PC-3 (cell line): ENCODE measurements at regions not wholly inside any gene's neighbourhood (a gene's known extent, or its start where the extent isn't known, plus 50 kb on each side); places are given as distances from the start of the nearest gene placed in this dataset.

Experiments
- ATAC-seq: fragments of 200-7000 bp; cut with Tn5 transposase; 2 replicates; pipeline ENCODE4 v1.9.1; 2020; ENCODE audit warnings: mild to moderate bottlenecking, moderate library complexity
- BruUV-seq: library from RNA; stranded (reverse); fragments of 400-500 nt; replicated peaks from 2 replicates; lab custom pipeline; 2021; lab: Mats Ljungman, UMichigan
- CTCF ChIA-PET: fragments of 300-600 bp; sonication (Branson Sonifier 250); formaldehyde crosslinking; loops from one replicate; lab custom pipeline; 2022; ENCODE audit warnings: antibody characterized with exemption; lab: Charles Lee
- POLR2A ChIA-PET: fragments of 300-600 bp; sonication (Branson Sonifier 250); formaldehyde crosslinking; loops from one replicate; lab custom pipeline; 2022; ENCODE audit warnings: antibody characterized with exemption; ENCODE audit not compliant: unreplicated experiment; lab: Charles Lee
- DNase-seq: peaks from one replicate; pipeline ENCODE4 v3.0.0-alpha.2; 2015
- H2AFZ ChIP-seq: fragments of 300-600 bp; sonication (generic); 2 replicates; pipeline ENCODE4 v1.6.0; 2016; ENCODE audit warnings: antibody characterized with exemption, low read length
- H3F3A ChIP-seq: fragments of 300-600 bp; sonication (generic); one replicate; pipeline ENCODE4 v1.6.0; 2017; ENCODE audit warnings: antibody characterized with exemption, low read length, control low read depth, mild to moderate bottlenecking; ENCODE audit not compliant: unreplicated experiment
- H3K27ac ChIP-seq: fragments of 300-600 bp; sonication (generic); 2 replicates; pipeline ENCODE4 v1.5.1; 2016; ENCODE audit warnings: mild to moderate bottlenecking, low read length
- H3K27me3 ChIP-seq: fragments of 300-600 bp; sonication (generic); 2 replicates; pipeline ENCODE4 v1.6.1; 2016; ENCODE audit warnings: low read length, mixed read lengths
- H3K36me3 ChIP-seq: fragments of 300-600 bp; sonication (generic); 2 replicates; pipeline ENCODE4 v1.6.1; 2016; ENCODE audit warnings: low read depth, mixed run types, low read length, mixed read lengths
- H3K4me1 ChIP-seq: fragments of 300-600 bp; sonication (generic); 2 replicates; pipeline ENCODE4 v1.5.1; 2016; ENCODE audit warnings: low read length; ENCODE audit not compliant: insufficient read depth
- H3K4me2 ChIP-seq: fragments of 300-600 bp; sonication (generic); 2 replicates; pipeline ENCODE4 v1.6.0; 2016; ENCODE audit warnings: low read length
- H3K4me3 ChIP-seq: fragments of 300-600 bp; sonication (generic); 2 replicates; pipeline ENCODE4 v1.5.1; 2016; ENCODE audit warnings: mild to moderate bottlenecking, low read length, mixed read lengths
- H3K79me2 ChIP-seq: fragments of 300-600 bp; sonication (generic); 2 replicates; pipeline ENCODE4 v1.6.1; 2017; ENCODE audit warnings: low read length, mixed read lengths
- H3K9ac ChIP-seq: fragments of 300-600 bp; sonication (generic); 2 replicates; pipeline ENCODE4 v1.6.0; 2016; ENCODE audit warnings: mild to moderate bottlenecking, low read length
- H3K9me2 ChIP-seq: fragments of 300-600 bp; sonication (generic); replicated peaks from 2 replicates; pipeline ENCODE4 v1.6.1; 2016; ENCODE audit warnings: mixed run types, low read length, mixed read lengths
- H3K9me3 ChIP-seq: fragments of 300-600 bp; sonication (generic); 2 replicates; pipeline ENCODE4 v1.6.1; 2016; ENCODE audit warnings: low read length, mixed read lengths
- H4K20me1 ChIP-seq: fragments of 300-600 bp; sonication (generic); 2 replicates; pipeline ENCODE4 v1.6.1; 2016; ENCODE audit warnings: low read length, mixed read lengths
- EZH2 ChIP-seq: fragments of 300-600 bp; sonication (generic); IDR thresholded peaks from one replicate; pipeline ENCODE4 v1.6.1; 2017; ENCODE audit warnings: antibody characterized with exemption, mild to moderate bottlenecking, low read length; ENCODE audit not compliant: unreplicated experiment
- EZH2phosphoT487 ChIP-seq: fragments of 300-600 bp; sonication (generic); IDR thresholded peaks from 2 replicates; pipeline ENCODE4 v1.6.1; 2018; ENCODE audit warnings: mild to moderate bottlenecking, antibody characterized with exemption, low read length, borderline replicate concordance
- intact Hi-C: fragments of 100-400 bp; cut with micrococcal nuclease; formaldehyde crosslinking; loops from 2 replicates; pipeline ENCODE4 v1.9.0; 2023
- TF ChIP-seq, protein P1 (sequence below): fragments of 300-600 bp; sonication (generic); conservative IDR thresholded peaks from 2 replicates; pipeline ENCODE4 v1.5.1; 2017; ENCODE audit warnings: antibody characterized with exemption, low read depth, mild to moderate bottlenecking, low read length

DNA sequence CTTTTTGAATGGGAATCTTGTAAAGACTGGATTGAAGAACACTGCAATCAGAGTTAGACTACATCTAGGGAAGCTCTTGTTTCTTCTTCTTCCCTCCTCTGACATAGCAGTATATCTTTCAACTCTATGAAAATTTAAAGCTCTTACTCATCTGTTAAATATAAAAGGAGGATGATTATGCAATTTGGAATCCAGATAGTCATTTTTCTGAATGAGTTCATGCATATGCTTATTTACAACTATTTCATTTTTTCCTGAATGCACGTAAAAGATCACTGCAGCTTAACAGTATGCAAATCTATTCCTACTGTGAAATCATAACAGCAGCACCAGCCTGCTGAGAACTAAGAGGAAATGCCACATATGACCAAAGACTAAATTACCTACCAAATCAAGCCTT, 133.5 kb upstream of the TMCC3 start:
- TF ChIP-seq EZH2 (no peak), EZH2phosphoT487 (no peak)
- TF ChIP-seq, protein P1, sequence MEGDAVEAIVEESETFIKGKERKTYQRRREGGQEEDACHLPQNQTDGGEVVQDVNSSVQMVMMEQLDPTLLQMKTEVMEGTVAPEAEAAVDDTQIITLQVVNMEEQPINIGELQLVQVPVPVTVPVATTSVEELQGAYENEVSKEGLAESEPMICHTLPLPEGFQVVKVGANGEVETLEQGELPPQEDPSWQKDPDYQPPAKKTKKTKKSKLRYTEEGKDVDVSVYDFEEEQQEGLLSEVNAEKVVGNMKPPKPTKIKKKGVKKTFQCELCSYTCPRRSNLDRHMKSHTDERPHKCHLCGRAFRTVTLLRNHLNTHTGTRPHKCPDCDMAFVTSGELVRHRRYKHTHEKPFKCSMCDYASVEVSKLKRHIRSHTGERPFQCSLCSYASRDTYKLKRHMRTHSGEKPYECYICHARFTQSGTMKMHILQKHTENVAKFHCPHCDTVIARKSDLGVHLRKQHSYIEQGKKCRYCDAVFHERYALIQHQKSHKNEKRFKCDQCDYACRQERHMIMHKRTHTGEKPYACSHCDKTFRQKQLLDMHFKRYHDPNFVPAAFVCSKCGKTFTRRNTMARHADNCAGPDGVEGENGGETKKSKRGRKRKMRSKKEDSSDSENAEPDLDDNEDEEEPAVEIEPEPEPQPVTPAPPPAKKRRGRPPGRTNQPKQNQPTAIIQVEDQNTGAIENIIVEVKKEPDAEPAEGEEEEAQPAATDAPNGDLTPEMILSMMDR = no peak
- Histone ChIP-seq H3K9ac (no peak overlapping the region), H3K27me3 (no peaks in the 10 kb centered on the region), H3K9me3 (no peaks in the 10 kb centered on the region), H3K79me2 (no peaks in the 10 kb centered on the region), H4K20me1 (no peaks in the 10 kb centered on the region), H3K4me3 (no peak overlapping the region), H3K4me1 (peaks cover 13% of the 10 kb centered on the region), H3K36me3 (no peaks in the 10 kb centered on the region), H2AFZ (0 out of 2 replicates have a peak overlapping the region, but pooled peaks have one; percentile 5), H3K9me2 (no peaks in the 10 kb centered on the region), H3K4me2 (peak overlapping the region; percentile 49), H3K27ac (no peak overlapping the region), H3F3A (peaks cover 3% of the 10 kb centered on the region)
- DNase-seq (peak; percentile 60), ATAC-seq (peak; percentile 91)
- POLR2A ChIA-PET = no interaction called here
- intact Hi-C loops = no loop called here
- no TSS peak for BruUV-seq
- CTCF ChIA-PET = interaction anchor here (0.6 kb wide), 1 partner anchor 114 kb away, joined by 4 read pairs; no protein-coding TSS in a partner anchor

DNA sequence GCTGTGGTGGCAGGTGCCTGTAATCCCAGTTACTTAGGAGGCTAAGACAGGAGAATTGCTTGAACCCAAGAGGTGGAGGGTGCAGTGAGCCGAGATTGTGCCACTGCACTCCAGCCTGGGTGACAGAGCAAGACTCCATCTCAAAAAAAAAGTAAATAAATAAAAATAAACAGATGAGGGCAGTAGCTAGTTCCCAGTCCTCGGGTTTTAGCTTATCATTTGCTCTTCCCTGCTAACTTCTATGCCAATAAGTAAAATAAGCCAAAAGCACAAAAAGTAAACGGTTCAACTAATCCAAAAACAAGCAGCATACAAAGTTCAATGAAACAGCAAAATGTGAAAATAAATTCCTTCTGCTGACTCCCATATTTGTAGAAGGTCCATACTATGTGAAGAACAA, 133.0 kb upstream of the TMCC3 start:
- Histone ChIP-seq H4K20me1 (no peaks in the 10 kb centered on the region), H3F3A (peaks cover 3% of the 10 kb centered on the region), H3K4me1 (peaks cover 13% of the 10 kb centered on the region), H3K36me3 (no peaks in the 10 kb centered on the region), H3K4me2 (peak overlapping the region; percentile 49), H3K9me3 (no peaks in the 10 kb centered on the region), H3K27me3 (no peaks in the 10 kb centered on the region), H3K79me2 (no peaks in the 10 kb centered on the region), H3K9me2 (no peaks in the 10 kb centered on the region), H3K9ac (no peak overlapping the region), H3K4me3 (no peak overlapping the region), H2AFZ (0 out of 2 replicates have a peak overlapping the region, but pooled peaks have one; percentile 5), H3K27ac (no peak overlapping the region)
- ATAC-seq (0 out of 2 replicates have a peak, but pooled peaks have one; percentile 13), DNase-seq (peak; percentile 4)
- BruUV-seq = no TSS peak
- intact Hi-C loops = no loop called here
- TF ChIP-seq, protein P1 = no peak
- TF ChIP-seq EZH2phosphoT487 (no peak), EZH2 (no peak)
- POLR2A ChIA-PET = no interaction called here
- CTCF ChIA-PET = interaction anchor here (0.6 kb wide), 1 partner anchor 115 kb away, joined by 4 read pairs; no protein-coding TSS in a partner anchor

DNA sequence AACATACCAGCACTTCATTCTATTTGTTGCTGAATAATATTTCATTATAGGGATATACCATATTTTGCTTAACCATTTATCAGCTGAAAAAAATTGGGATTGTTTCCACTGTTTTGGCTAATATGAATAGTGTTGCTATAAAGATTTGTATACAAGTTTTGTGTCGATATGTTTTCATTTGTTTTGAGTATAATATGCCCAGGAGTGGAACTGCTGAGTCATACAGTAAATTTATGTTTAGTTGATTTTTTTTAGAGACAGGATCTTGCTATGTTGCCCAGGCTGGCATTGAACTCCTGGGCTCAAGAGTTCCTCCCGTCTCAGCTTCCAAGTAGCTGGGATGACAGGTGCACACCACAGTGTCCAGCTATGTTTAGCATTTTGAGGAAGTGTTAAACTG, 131.5 kb upstream of the TMCC3 start:
- H2AFZ ChIP-seq = no peak overlapping the region
- H3K9me3 ChIP-seq = no peaks in the 10 kb centered on the region
- no peak overlapping the region for H3K9ac ChIP-seq
- no TSS peak for BruUV-seq
- no peak overlapping the region for H3K4me3 ChIP-seq
- CTCF ChIA-PET = no interaction called here
- H3K27ac ChIP-seq = no peak overlapping the region
- intact Hi-C loops = no loop called here
- POLR2A ChIA-PET = no interaction called here
- TF ChIP-seq, protein P1 = no peak
- TF ChIP-seq EZH2 (no peak), EZH2phosphoT487 (no peak)
- DNase-seq = no peak
- ATAC-seq = no peak
- H3K79me2 ChIP-seq = no peaks in the 10 kb centered on the region
- H3K4me2 ChIP-seq = no peak overlapping the region
- peaks cover 13% of the 10 kb centered on the region for H3K4me1 ChIP-seq
- H3K9me2 ChIP-seq = no peaks in the 10 kb centered on the region
- H3K36me3 ChIP-seq = no peaks in the 10 kb centered on the region
- peaks cover 3% of the 10 kb centered on the region for H3F3A ChIP-seq
- no peaks in the 10 kb centered on the region for H4K20me1 ChIP-seq
- H3K27me3 ChIP-seq = no peaks in the 10 kb centered on the region
